Skeletal muscle satellite cell (primary cell): ENCODE measurements at regions not wholly inside any gene's neighbourhood (a gene's known extent, or its start where the extent isn't known, plus 50 kb on each side); places are given as distances from the start of the nearest gene placed in this dataset.

Experiments used
- H3K27me3 ChIP-seq: 2 replicates; pipeline ENCODE4 v1.7.0; 2013; ENCODE audit warnings: low read length; ENCODE audit not compliant: control insufficient read depth, insufficient read depth
- H3K36me3 ChIP-seq: 2 replicates; pipeline ENCODE4 v1.7.0; 2013; ENCODE audit warnings: mild to moderate bottlenecking, control low read depth, low read length; ENCODE audit not compliant: insufficient read depth
- H3K4me1 ChIP-seq: 2 replicates; pipeline ENCODE4 v1.7.0; 2013; ENCODE audit warnings: low read length; ENCODE audit not compliant: control insufficient read depth, insufficient read depth
- H3K4me2 ChIP-seq: 2 replicates; pipeline ENCODE4 v1.7.0; 2013; ENCODE audit warnings: mild to moderate bottlenecking, low read length
- H3K4me3 ChIP-seq: 2 replicates; pipeline ENCODE4 v1.7.0; 2013; ENCODE audit warnings: low read length
- H3K9ac ChIP-seq: 2 replicates; pipeline ENCODE4 v1.7.0; 2013; ENCODE audit warnings: mild to moderate bottlenecking, low read depth, low read length, moderate library complexity
- H3K9me3 ChIP-seq: replicated peaks from 2 replicates; pipeline ENCODE4 v1.7.0; 2013; ENCODE audit warnings: mild to moderate bottlenecking, control low read depth, low read length

GRCh38 chr14:76307786-76308780, 67.9 kb upstream of the ESRRB start:
- Histone ChIP-seq H3K36me3 (no peaks in the 10 kb centered on the region), H3K4me3 (no peak overlapping the region), H3K4me2 (no peak overlapping the region), H3K9me3 (no peaks in the 10 kb centered on the region), H3K4me1 (no peaks in the 10 kb centered on the region), H3K9ac (no peak overlapping the region), H3K27me3 (peaks cover 40% of the 10 kb centered on the region)

- Histone ChIP-seq H3K4me1 (no peaks in the 10 kb centered on the region), H3K4me3 (no peak overlapping the region), H3K36me3 (no peaks in the 10 kb centered on the region), H3K9me3 (no peaks in the 10 kb centered on the region), H3K4me2 (no peak overlapping the region), H3K27me3 (peaks cover 54% of the 10 kb centered on the region), H3K9ac (no peak overlapping the region)
Observed at GRCh38 chr14:76309572-76310162, 66.3 kb upstream of the ESRRB start.

GRCh38 chr14:76311079-76311758, 64.7 kb upstream of the ESRRB start:
- H3K36me3 ChIP-seq = no peaks in the 10 kb centered on the region
- no peaks in the 10 kb centered on the region for H3K4me1 ChIP-seq
- H3K27me3 ChIP-seq = peaks cover 59% of the 10 kb centered on the region
- H3K4me3 ChIP-seq = no peak overlapping the region
- no peak overlapping the region for H3K4me2 ChIP-seq
- H3K9ac ChIP-seq = no peak overlapping the region
- no peaks in the 10 kb centered on the region for H3K9me3 ChIP-seq

GRCh38 chr14:76312821-76313220, 63.1 kb upstream of the ESRRB start:
- peaks cover 62% of the 10 kb centered on the region for H3K27me3 ChIP-seq
- no peaks in the 10 kb centered on the region for H3K9me3 ChIP-seq
- H3K9ac ChIP-seq = no peak overlapping the region
- H3K4me2 ChIP-seq = no peak overlapping the region
- H3K4me1 ChIP-seq = no peaks in the 10 kb centered on the region
- H3K4me3 ChIP-seq = no peak overlapping the region
- H3K36me3 ChIP-seq = no peaks in the 10 kb centered on the region

- no peak overlapping the region for H3K9ac ChIP-seq
- no peaks in the 10 kb centered on the region for H3K4me1 ChIP-seq
- H3K36me3 ChIP-seq = no peaks in the 10 kb centered on the region
Observed at GRCh38 chr14:76313303-76313702, 62.6 kb upstream of the ESRRB start.

GRCh38 chr14:76313852-76314251, 62.1 kb upstream of the ESRRB start:
- Histone ChIP-seq H3K9me3 (no peaks in the 10 kb centered on the region), H3K27me3 (peaks cover 67% of the 10 kb centered on the region), H3K4me3 (no peak overlapping the region), H3K36me3 (no peaks in the 10 kb centered on the region), H3K9ac (no peak overlapping the region), H3K4me2 (no peak overlapping the region), H3K4me1 (no peaks in the 10 kb centered on the region)

More at GRCh38 chr14:76313303-76313702, 62.6 kb upstream of the ESRRB start:
- Histone ChIP-seq H3K4me3 (no peak overlapping the region), H3K4me2 (no peak overlapping the region), H3K27me3 (peaks cover 65% of the 10 kb centered on the region), H3K9me3 (no peaks in the 10 kb centered on the region)

- H3K36me3 ChIP-seq = no peaks in the 10 kb centered on the region
- peaks cover 64% of the 10 kb centered on the region for H3K27me3 ChIP-seq
- H3K4me1 ChIP-seq = no peaks in the 10 kb centered on the region
- H3K9ac ChIP-seq = no peak overlapping the region
- no peak overlapping the region for H3K4me3 ChIP-seq
- no peak overlapping the region for H3K4me2 ChIP-seq
- no peaks in the 10 kb centered on the region for H3K9me3 ChIP-seq
Observed at GRCh38 chr14:76314521-76315034, 61.4 kb upstream of the ESRRB start.

GRCh38 chr14:76320486-76320885, 55.5 kb upstream of the ESRRB start:
- Histone ChIP-seq H3K4me3 (no peak overlapping the region), H3K36me3 (no peaks in the 10 kb centered on the region), H3K4me2 (no peak overlapping the region), H3K9me3 (no peaks in the 10 kb centered on the region), H3K9ac (no peak overlapping the region), H3K27me3 (peaks cover 24% of the 10 kb centered on the region), H3K4me1 (no peaks in the 10 kb centered on the region)

- Histone ChIP-seq H3K4me3 (no peak overlapping the region), H3K4me2 (no peak overlapping the region), H3K36me3 (no peaks in the 10 kb centered on the region), H3K27me3 (peaks cover 23% of the 10 kb centered on the region), H3K9ac (no peak overlapping the region), H3K4me1 (no peaks in the 10 kb centered on the region), H3K9me3 (no peaks in the 10 kb centered on the region)
Observed at GRCh38 chr14:76320975-76321374, 55.0 kb upstream of the ESRRB start.

GRCh38 chr14:76322594-76323220, 53.2 kb upstream of the ESRRB start:
- H3K27me3 ChIP-seq = peaks cover 25% of the 10 kb centered on the region
- H3K9me3 ChIP-seq = no peaks in the 10 kb centered on the region
- no peaks in the 10 kb centered on the region for H3K36me3 ChIP-seq
- H3K4me1 ChIP-seq = no peaks in the 10 kb centered on the region
- no peak overlapping the region for H3K4me3 ChIP-seq
- H3K9ac ChIP-seq = no peak overlapping the region
- no peak overlapping the region for H3K4me2 ChIP-seq
